Fibroblast of mammary gland (primary cell): ENCODE measurements at regions not wholly inside any gene's neighbourhood (a gene's known extent, or its start where the extent isn't known, plus 50 kb on each side); places are given as distances from the start of the nearest gene placed in this dataset.

Source experiments
- DNase-seq: peaks from one replicate; pipeline ENCODE4 v3.0.0-alpha.2; 2010; ENCODE audit warnings: low read depth
- H3K4me3 ChIP-seq: 2 replicates; pipeline ENCODE4 v1.5.1; 2011; ENCODE audit warnings: low read depth, mild to moderate bottlenecking, low read length, moderate library complexity; ENCODE audit not compliant: control insufficient read depth
- CTCF ChIP-seq: conservative IDR thresholded peaks from 2 replicates; pipeline ENCODE4 v1.5.1; 2011; ENCODE audit warnings: low read depth, low read length, inconsistent platforms; ENCODE audit not compliant: control insufficient read depth, insufficient read depth

- no peak overlapping the region for H3K4me3 ChIP-seq
- DNase-seq = no peak
- TF ChIP-seq CTCF = no peak
These were observed 390.7 kb upstream of the ADGRL3 start for GRCh38 chr4:60809486-60809800.

DNA sequence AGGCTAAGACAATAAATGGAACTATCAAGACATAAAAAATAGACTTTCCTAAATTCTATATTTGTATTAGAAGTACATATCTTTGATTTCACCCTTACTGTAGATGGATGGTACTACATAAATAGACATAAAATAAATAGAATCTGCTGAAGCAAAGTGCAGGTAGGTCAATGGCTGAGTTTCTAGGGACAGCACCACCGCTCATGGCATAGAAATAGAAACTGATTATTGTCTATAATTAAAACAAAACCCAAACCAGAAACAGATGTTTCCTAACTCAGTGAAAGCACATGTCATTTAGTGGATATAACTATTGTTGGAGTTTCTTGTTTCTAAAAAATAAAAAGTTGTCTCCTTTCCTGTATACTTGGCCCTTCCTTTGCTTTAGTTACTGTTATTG, 387.3 kb upstream of the ADGRL3 start:
- no peak overlapping the region for H3K4me3 ChIP-seq
- no peak for TF ChIP-seq CTCF
- no peak for DNase-seq

DNA sequence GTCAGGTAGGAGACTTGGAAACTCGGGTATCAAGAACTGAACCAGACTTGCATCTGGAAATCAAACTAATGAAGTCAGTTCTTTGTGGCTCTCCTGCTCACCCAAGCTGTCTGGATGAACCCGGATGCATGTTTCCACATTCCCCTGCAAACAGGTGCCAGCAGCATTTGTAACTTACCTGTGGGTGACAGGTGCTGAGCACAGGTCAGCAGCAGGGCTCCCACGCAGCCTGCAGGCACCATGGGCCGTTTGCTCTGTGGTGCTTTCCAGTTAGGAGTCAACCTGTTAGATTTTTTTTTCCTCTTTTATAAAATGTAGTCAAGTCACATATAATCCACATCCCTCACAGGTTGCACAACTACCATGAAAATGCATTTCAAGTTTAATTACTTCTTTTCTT, 385.6 kb upstream of the ADGRL3 start:
- DNase-seq = no peak
- no peak for TF ChIP-seq CTCF
- H3K4me3 ChIP-seq = no peak overlapping the region

- TF ChIP-seq CTCF = no peak
- DNase-seq = no peak
- no peak overlapping the region for H3K4me3 ChIP-seq
These were observed 382.5 kb upstream of the ADGRL3 start for GRCh38 chr4:60817609-60818008.

DNA sequence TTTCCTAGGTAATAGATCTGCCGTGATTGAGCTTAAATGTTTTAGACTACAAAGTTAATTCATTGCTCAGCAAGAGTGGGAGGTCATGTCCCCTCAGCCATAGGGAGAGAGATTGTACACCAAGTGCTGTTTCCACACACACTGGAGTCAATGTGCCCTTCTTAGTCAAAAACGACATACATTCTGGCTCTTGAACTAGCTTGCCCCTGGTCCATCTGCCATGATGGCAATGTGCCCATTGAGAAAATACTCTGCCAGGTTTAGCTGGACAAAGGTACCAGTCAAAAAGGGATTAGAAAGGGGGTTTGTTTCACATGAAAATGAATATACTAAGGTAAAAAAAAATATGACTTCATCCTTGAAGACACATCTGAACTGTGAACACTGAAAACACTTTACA, 377.1 kb upstream of the ADGRL3 start:
- no peak for DNase-seq
- no peak for TF ChIP-seq CTCF
- H3K4me3 ChIP-seq = no peak overlapping the region

GRCh38 chr4:60840020-60840419, 360.1 kb upstream of the ADGRL3 start:
- TF ChIP-seq CTCF = no peak
- no peak overlapping the region for H3K4me3 ChIP-seq
- DNase-seq = no peak

DNA sequence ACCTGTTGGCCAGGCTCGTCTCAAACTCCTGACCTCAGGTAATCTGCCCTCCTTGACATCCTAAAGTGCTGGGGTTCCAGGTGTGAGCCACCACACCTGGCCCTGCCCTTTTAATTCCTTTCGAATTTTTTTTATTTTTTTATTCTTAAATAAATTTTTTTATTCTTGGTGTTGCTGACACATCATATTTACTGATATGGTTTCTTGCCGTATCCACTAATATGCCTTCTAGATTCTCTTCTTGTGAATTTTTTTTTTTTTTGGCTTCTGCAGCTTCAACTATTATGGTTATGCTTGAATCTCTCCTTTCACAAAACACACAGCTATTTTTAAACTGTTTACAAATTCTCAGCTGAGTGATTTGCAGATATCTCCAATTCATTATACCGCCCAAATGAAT, 353.4 kb upstream of the ADGRL3 start:
- DNase-seq = no peak
- TF ChIP-seq CTCF = no peak
- H3K4me3 ChIP-seq = no peak overlapping the region
